ENCODE measurements at regions not wholly inside any gene's neighbourhood (a gene's known extent, or its start where the extent isn't known, plus 50 kb on each side); places are given as distances from the start of the nearest gene placed in this dataset.
A peak's percentile ranks its signal among the peaks of the same experiment; 100 is the strongest.

DNA sequence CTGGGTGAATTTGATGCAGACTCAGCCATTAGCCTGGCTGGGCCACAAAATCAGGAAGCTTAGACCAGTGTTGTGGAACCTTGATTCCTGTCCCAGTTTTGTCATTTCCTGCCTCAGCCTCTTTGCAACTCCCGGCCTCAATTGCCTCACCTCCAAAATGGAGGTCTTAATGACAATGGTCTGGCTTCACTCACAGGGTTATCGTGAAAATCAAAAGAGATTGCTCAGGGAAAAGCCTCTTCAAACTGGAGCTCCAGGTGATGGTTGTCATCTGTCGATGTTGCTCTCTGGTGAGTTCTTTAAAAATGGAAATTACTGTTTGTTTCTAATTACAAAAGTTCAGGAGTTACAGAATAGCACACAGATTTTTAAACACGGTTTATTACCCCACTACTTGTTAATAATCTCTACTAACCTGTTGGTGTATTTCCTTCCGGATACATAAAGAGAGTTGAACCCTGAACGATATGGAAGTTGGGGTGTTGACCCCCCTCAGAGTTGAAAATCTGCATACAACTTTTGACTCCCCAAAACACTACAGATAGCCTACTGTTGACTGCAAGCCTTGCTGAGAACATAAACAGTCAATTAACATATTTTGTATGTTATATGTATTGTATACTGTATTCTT is 109.9 kb upstream of the CPEB4 start:
- DNase-seq (ENCODE audit: low spot score): no peak
- H3K79me1 ChIP-seq (ENCODE audit: low read depth, low read length): no peaks in the 10 kb centered on the region
- no peak overlapping the region for H3K27ac ChIP-seq (replicated peaks; ENCODE audit: low read length)
- no peak overlapping the region for H3K18ac ChIP-seq (ENCODE audit: low read length)
- no peak overlapping the region for H2BK15ac ChIP-seq (ENCODE audit: low read length)
- no peak overlapping the region for H4K91ac ChIP-seq (ENCODE audit: low read depth, low read length, poor library complexity)
- H3K23ac ChIP-seq (ENCODE audit: low read depth, low read length, poor library complexity): no peak overlapping the region
- no peak overlapping the region for H3K4me2 ChIP-seq (ENCODE audit: insufficient read depth, low read length, poor library complexity, severe bottlenecking)
- no peak overlapping the region for H2AK5ac ChIP-seq (ENCODE audit: low read depth, low read length)
- H3K9ac ChIP-seq (ENCODE audit: low read depth, low read length, poor library complexity): no peak overlapping the region
- H4K8ac ChIP-seq (ENCODE audit: low read depth, low read length): no peak overlapping the region
- no peak overlapping the region for H3K4me3 ChIP-seq (ENCODE audit: low read length in 2 of 2)
- H3K14ac ChIP-seq (ENCODE audit: low read length): no peak overlapping the region
- H3K9me3 ChIP-seq (replicated peaks in 1 of 2; ENCODE audit: control insufficient read depth in 2 of 2, insufficient read depth in 1 of 2, low read depth in 1 of 2, low read length in 2 of 2): no peaks in the 10 kb centered on the region
- no peaks in the 10 kb centered on the region for H3K36me3 ChIP-seq (replicated peaks in 1 of 2; ENCODE audit: control insufficient read depth in 2 of 2, insufficient read depth in 2 of 2, low read length in 2 of 2)
- no peak overlapping the region for H2BK5ac ChIP-seq (ENCODE audit: low read length)
- H3K4ac ChIP-seq (ENCODE audit: low read length): no peak overlapping the region
- no peak overlapping the region for H2BK12ac ChIP-seq (ENCODE audit: low read length)
- H2AFZ ChIP-seq (ENCODE audit: low read length): no peak overlapping the region
- peaks cover 0 to 2% of the 10 kb centered on the region in 2 donors for H3K4me1 ChIP-seq (ENCODE audit: control insufficient read depth in 2 of 2, insufficient read depth in 1 of 2, low read depth in 1 of 2, low read length in 2 of 2)
- no CpG with 5 or more reads among the region's 6 CpGs for WGBS, 2 donors (ENCODE audit: extremely low coverage in 2 of 2, insufficient read length in 2 of 2, insufficient replicate concordance in 1 of 2)
- peaks cover 0 to 4% (median 3%) of the 10 kb centered on the region in 3 experiments for H3K27me3 ChIP-seq (ENCODE audit: control insufficient read depth in 3 of 3, insufficient read depth in 3 of 3, low read depth in 1 of 3, low read length in 3 of 3)
- no peak overlapping the region for H2BK120ac ChIP-seq (ENCODE audit: low read depth, low read length)

DNA sequence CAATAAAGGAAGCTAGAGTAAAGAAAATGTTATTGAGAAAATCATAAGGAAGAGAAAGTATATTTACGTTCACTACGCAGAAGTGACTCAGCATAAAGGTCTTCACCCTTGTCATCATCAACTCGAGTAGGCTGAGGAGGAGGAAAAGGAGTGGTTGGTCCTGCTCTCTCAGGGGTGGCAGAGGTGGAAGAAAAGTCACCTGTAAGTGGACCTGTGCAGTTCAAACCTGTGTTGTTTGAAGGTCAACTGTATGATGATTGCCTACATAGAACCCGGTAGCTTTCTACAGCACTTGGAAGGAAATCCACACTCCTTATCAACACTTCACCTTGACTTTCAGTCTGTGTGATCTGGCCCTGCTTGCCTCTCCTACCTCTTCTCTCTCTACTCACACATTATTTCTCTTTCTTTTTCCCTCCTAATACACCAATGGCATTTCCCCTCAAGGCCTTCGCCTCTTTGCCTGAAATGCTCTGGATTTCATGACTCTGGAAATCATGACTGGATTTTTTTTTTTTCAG is 109.3 kb upstream of the CPEB4 start:
- H3K14ac ChIP-seq (ENCODE audit: low read length): no peak overlapping the region
- H3K4me1 ChIP-seq (ENCODE audit: control insufficient read depth in 2 of 2, insufficient read depth in 1 of 2, low read depth in 1 of 2, low read length in 2 of 2): peaks cover 0 to 2% of the 10 kb centered on the region in 2 donors
- H3K27me3 ChIP-seq (ENCODE audit: control insufficient read depth in 3 of 3, insufficient read depth in 3 of 3, low read depth in 1 of 3, low read length in 3 of 3): peaks cover 0 to 4% (median 3%) of the 10 kb centered on the region in 3 experiments
- H4K91ac ChIP-seq (ENCODE audit: low read depth, low read length, poor library complexity): no peak overlapping the region
- no peak overlapping the region for H2AK5ac ChIP-seq (ENCODE audit: low read depth, low read length)
- no peak overlapping the region for H2BK12ac ChIP-seq (ENCODE audit: low read length)
- no peak overlapping the region for H2BK15ac ChIP-seq (ENCODE audit: low read length)
- H3K4ac ChIP-seq (ENCODE audit: low read length): no peak overlapping the region
- no peak overlapping the region for H3K27ac ChIP-seq (replicated peaks; ENCODE audit: low read length)
- no peak for DNase-seq (ENCODE audit: low spot score)
- WGBS, 2 donors (ENCODE audit: extremely low coverage in 2 of 2, insufficient read length in 2 of 2, insufficient replicate concordance in 1 of 2): no CpG with 5 or more reads among the region's 5 CpGs
- H3K9ac ChIP-seq (ENCODE audit: low read depth, low read length, poor library complexity): no peak overlapping the region
- no peak overlapping the region for H3K23ac ChIP-seq (ENCODE audit: low read depth, low read length, poor library complexity)
- no peak overlapping the region for H3K4me3 ChIP-seq (ENCODE audit: low read length in 2 of 2)
- H3K4me2 ChIP-seq (ENCODE audit: insufficient read depth, low read length, poor library complexity, severe bottlenecking): no peak overlapping the region
- H2BK120ac ChIP-seq (ENCODE audit: low read depth, low read length): no peak overlapping the region
- H3K36me3 ChIP-seq (replicated peaks in 1 of 2; ENCODE audit: control insufficient read depth in 2 of 2, insufficient read depth in 2 of 2, low read length in 2 of 2): no peaks in the 10 kb centered on the region
- no peaks in the 10 kb centered on the region for H3K9me3 ChIP-seq (replicated peaks in 1 of 2; ENCODE audit: control insufficient read depth in 2 of 2, insufficient read depth in 1 of 2, low read depth in 1 of 2, low read length in 2 of 2)
- H2BK5ac ChIP-seq (ENCODE audit: low read length): no peak overlapping the region
- no peak overlapping the region for H4K8ac ChIP-seq (ENCODE audit: low read depth, low read length)
- H3K79me1 ChIP-seq (ENCODE audit: low read depth, low read length): no peaks in the 10 kb centered on the region
- no peak overlapping the region for H3K18ac ChIP-seq (ENCODE audit: low read length)
- no peak overlapping the region for H2AFZ ChIP-seq (ENCODE audit: low read length)

DNA sequence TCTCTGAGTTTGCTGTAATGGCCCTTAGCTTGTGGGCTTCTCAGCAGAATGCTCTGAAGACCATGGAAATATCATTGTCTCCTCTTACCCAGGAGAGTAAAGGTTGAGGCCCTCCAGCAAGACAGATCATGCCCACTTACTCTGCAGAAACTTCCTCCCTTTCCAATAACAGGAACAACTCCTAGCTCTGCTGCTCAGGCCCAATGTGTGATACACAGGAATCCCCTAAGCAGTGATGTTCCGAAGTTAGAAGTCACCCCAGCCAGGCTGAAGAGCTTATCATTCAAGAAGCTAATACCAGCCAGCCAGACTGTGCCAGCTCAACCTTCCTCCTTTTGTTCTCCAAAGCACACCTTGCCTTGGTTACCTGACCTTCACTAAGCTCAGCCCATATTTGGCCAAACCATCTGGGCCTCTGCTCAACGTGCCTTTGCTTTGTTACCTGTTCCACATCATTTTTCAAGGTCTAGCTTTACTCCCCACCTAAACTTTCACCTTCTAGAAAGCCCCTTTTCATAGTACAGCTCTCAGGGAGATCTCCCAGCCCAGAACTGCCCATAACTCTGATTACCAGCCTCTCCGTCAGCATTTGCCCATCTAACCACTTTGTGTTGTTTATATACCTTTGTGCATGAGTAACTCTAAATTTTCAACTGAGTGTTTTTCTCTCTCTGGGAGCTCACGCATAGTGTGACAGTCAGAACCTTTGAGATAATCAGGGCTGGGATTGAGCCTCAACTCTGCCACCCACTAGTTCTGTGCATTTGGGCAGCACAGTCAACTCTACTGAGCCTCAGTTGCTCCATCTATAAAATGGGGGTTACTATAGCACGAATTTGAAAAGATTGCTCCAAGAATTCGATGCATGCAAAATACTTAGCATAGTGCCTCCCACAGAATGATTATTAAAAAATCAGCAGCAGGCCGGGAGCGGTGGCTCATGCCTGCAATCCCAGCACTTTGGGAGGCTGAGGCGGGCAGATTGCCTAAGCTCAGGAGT is 107.6 kb upstream of the CPEB4 start:
- Histone ChIP-seq H3K4me2 (ENCODE audit: insufficient read depth, low read length, poor library complexity, severe bottlenecking) (no peak overlapping the region), H3K4me3 (ENCODE audit: low read length in 2 of 2) (no peak overlapping the region), H3K9ac (ENCODE audit: low read depth, low read length, poor library complexity) (no peak overlapping the region), H2AK5ac (ENCODE audit: low read depth, low read length) (no peak overlapping the region), H3K4me1 (ENCODE audit: control insufficient read depth in 2 of 2, insufficient read depth in 1 of 2, low read depth in 1 of 2, low read length in 2 of 2) (peaks cover 0 to 2% of the 10 kb centered on the region in 2 donors), H3K9me3 (replicated peaks in 1 of 2; ENCODE audit: control insufficient read depth in 2 of 2, insufficient read depth in 1 of 2, low read depth in 1 of 2, low read length in 2 of 2) (no peaks in the 10 kb centered on the region), H2BK120ac (ENCODE audit: low read depth, low read length) (no peak overlapping the region), H2BK5ac (ENCODE audit: low read length) (no peak overlapping the region), H3K18ac (ENCODE audit: low read length) (no peak overlapping the region), H4K8ac (ENCODE audit: low read depth, low read length) (no peak overlapping the region), H3K14ac (ENCODE audit: low read length) (no peak overlapping the region), H2BK12ac (ENCODE audit: low read length) (no peak overlapping the region), H3K79me1 (ENCODE audit: low read depth, low read length) (no peaks in the 10 kb centered on the region), H3K27ac (replicated peaks; ENCODE audit: low read length) (no peak overlapping the region), H2BK15ac (ENCODE audit: low read length) (no peak overlapping the region), H3K4ac (ENCODE audit: low read length) (no peak overlapping the region), H4K91ac (ENCODE audit: low read depth, low read length, poor library complexity) (no peak overlapping the region), H2AFZ (ENCODE audit: low read length) (no peak overlapping the region), H3K27me3 (ENCODE audit: control insufficient read depth in 3 of 3, insufficient read depth in 3 of 3, low read depth in 1 of 3, low read length in 3 of 3) (no peaks in the 10 kb centered on the region), H3K23ac (ENCODE audit: low read depth, low read length, poor library complexity) (no peak overlapping the region), H3K36me3 (replicated peaks in 1 of 2; ENCODE audit: control insufficient read depth in 2 of 2, insufficient read depth in 2 of 2, low read length in 2 of 2) (no peaks in the 10 kb centered on the region)
- no CpG with 5 or more reads among the region's 9 CpGs for WGBS, 2 donors (ENCODE audit: extremely low coverage in 2 of 2, insufficient read length in 2 of 2, insufficient replicate concordance in 1 of 2)
- no peak for DNase-seq (ENCODE audit: low spot score)

DNA sequence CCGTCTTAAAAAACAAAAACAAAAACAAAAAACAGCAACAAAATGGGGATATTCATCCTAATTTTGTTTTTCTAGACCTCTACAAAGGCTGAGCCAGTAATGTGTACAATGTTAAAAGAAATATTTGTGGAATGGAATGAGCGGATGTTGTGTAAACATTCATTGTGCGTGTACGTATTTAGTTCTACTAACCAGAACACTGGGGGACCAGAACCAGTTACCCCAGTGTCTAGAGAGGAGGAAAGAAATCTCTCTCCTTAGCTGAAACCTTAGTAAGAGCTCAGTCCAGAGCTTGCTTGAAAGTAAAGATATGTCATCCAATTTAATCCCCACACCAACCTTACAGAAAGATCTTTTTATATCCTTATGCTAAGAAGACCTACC is 106.7 kb upstream of the CPEB4 start:
- peaks cover 5 to 6% of the 10 kb centered on the region in 2 donors for H3K4me1 ChIP-seq (ENCODE audit: control insufficient read depth in 2 of 2, insufficient read depth in 1 of 2, low read depth in 1 of 2, low read length in 2 of 2)
- no peak overlapping the region for H3K18ac ChIP-seq (ENCODE audit: low read length)
- H3K4me2 ChIP-seq (ENCODE audit: insufficient read depth, low read length, poor library complexity, severe bottlenecking): no peak overlapping the region
- H2BK5ac ChIP-seq (ENCODE audit: low read length): no peak overlapping the region
- peak overlapping the region; percentile 65 for H2AFZ ChIP-seq (ENCODE audit: low read length)
- H3K27ac ChIP-seq (replicated peaks; ENCODE audit: low read length): no peak overlapping the region
- no peak overlapping the region for H3K14ac ChIP-seq (ENCODE audit: low read length)
- no peaks in the 10 kb centered on the region for H3K79me1 ChIP-seq (ENCODE audit: low read depth, low read length)
- no peaks in the 10 kb centered on the region for H3K27me3 ChIP-seq (ENCODE audit: control insufficient read depth in 3 of 3, insufficient read depth in 3 of 3, low read depth in 1 of 3, low read length in 3 of 3)
- H2BK120ac ChIP-seq (ENCODE audit: low read depth, low read length): no peak overlapping the region
- DNase-seq (ENCODE audit: low spot score): no peak
- WGBS, 2 donors (ENCODE audit: extremely low coverage in 2 of 2, insufficient read length in 2 of 2, insufficient replicate concordance in 1 of 2): 100% methylated on average over 3 of the region's 4 CpGs; no CpG with 5 or more reads in 1 of the 2 donors
- no peak overlapping the region for H4K8ac ChIP-seq (ENCODE audit: low read depth, low read length)
- no peaks in the 10 kb centered on the region for H3K9me3 ChIP-seq (replicated peaks in 1 of 2; ENCODE audit: control insufficient read depth in 2 of 2, insufficient read depth in 1 of 2, low read depth in 1 of 2, low read length in 2 of 2)
- no peak overlapping the region for H3K4me3 ChIP-seq (ENCODE audit: low read length in 2 of 2)
- H3K23ac ChIP-seq (ENCODE audit: low read depth, low read length, poor library complexity): no peak overlapping the region
- H4K91ac ChIP-seq (ENCODE audit: low read depth, low read length, poor library complexity): no peak overlapping the region
- no peak overlapping the region for H3K9ac ChIP-seq (ENCODE audit: low read depth, low read length, poor library complexity)
- no peak overlapping the region for H2AK5ac ChIP-seq (ENCODE audit: low read depth, low read length)
- H3K36me3 ChIP-seq (replicated peaks in 1 of 2; ENCODE audit: control insufficient read depth in 2 of 2, insufficient read depth in 2 of 2, low read length in 2 of 2): no peaks in the 10 kb centered on the region
- no peak overlapping the region for H2BK12ac ChIP-seq (ENCODE audit: low read length)
- no peak overlapping the region for H3K4ac ChIP-seq (ENCODE audit: low read length)
- no peak overlapping the region for H2BK15ac ChIP-seq (ENCODE audit: low read length)
